Activated T-cell treated with anti-CD3 and anti-CD28 coated beads, Interleukin-2, amount 50 U/mL, for 24 hours (primary cell): ENCODE measurements at regions not wholly inside any gene's neighbourhood (a gene's known extent, or its start where the extent isn't known, plus 50 kb on each side); places are given as distances from the start of the nearest gene placed in this dataset.
"Not testable (repeated sequence)": the region's sequence is repeated elsewhere in the genome, so short reads cannot be mapped to it uniquely, and the experiment has no call there.

Experiments used
- DNase-seq: peaks from one replicate; pipeline ENCODE4 v3.0.0-alpha.2; 2020
- H3K27ac Mint-ChIP-seq: 2 replicates; pipeline ENCODE4 v1.8.0; 2020; ENCODE audit warnings: mild to moderate bottlenecking, mixed read lengths
- H3K27me3 Mint-ChIP-seq: 2 replicates; pipeline ENCODE4 v1.8.0; 2020; ENCODE audit warnings: mixed read lengths
- H3K36me3 Mint-ChIP-seq: 2 replicates; pipeline ENCODE4 v1.8.0; 2020; ENCODE audit warnings: low read depth, mixed read lengths
- H3K4me1 Mint-ChIP-seq: 2 replicates; pipeline ENCODE4 v1.8.0; 2020; ENCODE audit warnings: low read depth, mixed read lengths
- H3K4me3 Mint-ChIP-seq: 2 replicates; pipeline ENCODE4 v1.8.0; 2020; ENCODE audit warnings: mild to moderate bottlenecking, moderate library complexity, mixed read lengths
- H3K9me3 Mint-ChIP-seq: 2 replicates; pipeline ENCODE4 v1.8.0; 2020; ENCODE audit warnings: mixed read lengths

- DNase-seq = no peak
- Mint-ChIP-seq H3K4me3 (no peak overlapping the region), H3K9me3 (peaks cover 12% of the 10 kb centered on the region), H3K4me1 (no peaks in the 10 kb centered on the region), H3K27ac (no peak overlapping the region), H3K36me3 (no peaks in the 10 kb centered on the region), H3K27me3 (no peaks in the 10 kb centered on the region)
Observed at GRCh38 chr5:166724284-166724683, 1567.2 kb upstream of the WWC1 start.

GRCh38 chr5:166725593-166725992 is 1565.9 kb upstream of the WWC1 start:
- no peak overlapping the region for H3K4me3 Mint-ChIP-seq
- H3K36me3 Mint-ChIP-seq = no peaks in the 10 kb centered on the region
- no peaks in the 10 kb centered on the region for H3K27me3 Mint-ChIP-seq
- H3K9me3 Mint-ChIP-seq = peaks cover 8% of the 10 kb centered on the region
- no peak for DNase-seq
- no peaks in the 10 kb centered on the region for H3K4me1 Mint-ChIP-seq
- no peak overlapping the region for H3K27ac Mint-ChIP-seq

GRCh38 chr5:166726406-166726805 is 1565.0 kb upstream of the WWC1 start:
- no peak for DNase-seq
- no peaks in the 10 kb centered on the region for H3K4me1 Mint-ChIP-seq
- no peak overlapping the region for H3K27ac Mint-ChIP-seq
- H3K4me3 Mint-ChIP-seq = no peak overlapping the region
- H3K27me3 Mint-ChIP-seq = no peaks in the 10 kb centered on the region
- H3K9me3 Mint-ChIP-seq = peaks cover 2% of the 10 kb centered on the region
- H3K36me3 Mint-ChIP-seq = no peaks in the 10 kb centered on the region

DNA sequence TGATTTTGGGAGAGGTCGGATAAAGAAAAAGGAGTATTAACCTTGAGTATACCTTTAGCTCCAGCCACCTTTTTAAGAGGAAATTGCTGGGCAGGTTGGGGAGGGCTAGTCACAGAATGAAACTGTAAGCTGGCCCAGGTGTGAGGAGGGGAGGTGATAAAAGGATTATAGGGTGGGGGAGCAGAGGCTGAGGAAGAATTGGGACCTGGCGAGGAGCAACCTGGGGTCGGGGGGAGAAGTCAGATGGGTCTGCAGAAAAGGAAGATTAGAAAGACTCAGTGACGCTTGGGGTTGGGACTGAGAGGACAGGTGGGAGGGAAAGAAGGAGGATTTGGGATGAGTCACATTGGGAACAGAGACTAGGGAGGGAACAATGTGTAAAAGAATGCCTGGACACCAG is 1548.5 kb upstream of the WWC1 start:
- DNase-seq, H3K36me3 Mint-ChIP-seq, H3K27me3 Mint-ChIP-seq, H3K4me1 Mint-ChIP-seq, H3K27ac Mint-ChIP-seq, H3K4me3 Mint-ChIP-seq: not testable (repeated sequence)
- peaks cover 26% of the 10 kb centered on the region for H3K9me3 Mint-ChIP-seq

DNA sequence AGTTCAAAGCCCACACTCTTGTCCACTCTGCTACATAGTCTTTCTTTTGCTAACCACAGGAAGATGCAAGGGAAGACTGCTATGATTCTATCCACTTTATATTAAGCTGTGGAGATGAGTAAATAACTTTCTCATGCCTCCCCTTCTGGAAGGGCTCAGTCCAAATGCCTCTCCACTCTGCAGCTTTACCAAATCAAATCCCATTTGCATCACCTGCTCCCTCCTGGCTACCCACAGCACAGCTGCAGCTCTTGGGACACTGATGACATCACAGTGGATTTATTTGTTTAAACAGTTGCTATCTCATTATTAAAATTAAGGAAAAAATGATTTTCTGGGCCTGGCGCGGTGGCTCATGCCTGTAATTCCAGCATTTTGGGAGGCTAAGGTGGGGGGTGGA is 1544.9 kb upstream of the WWC1 start:
- H3K9me3 Mint-ChIP-seq = peaks cover 18% of the 10 kb centered on the region

DNA sequence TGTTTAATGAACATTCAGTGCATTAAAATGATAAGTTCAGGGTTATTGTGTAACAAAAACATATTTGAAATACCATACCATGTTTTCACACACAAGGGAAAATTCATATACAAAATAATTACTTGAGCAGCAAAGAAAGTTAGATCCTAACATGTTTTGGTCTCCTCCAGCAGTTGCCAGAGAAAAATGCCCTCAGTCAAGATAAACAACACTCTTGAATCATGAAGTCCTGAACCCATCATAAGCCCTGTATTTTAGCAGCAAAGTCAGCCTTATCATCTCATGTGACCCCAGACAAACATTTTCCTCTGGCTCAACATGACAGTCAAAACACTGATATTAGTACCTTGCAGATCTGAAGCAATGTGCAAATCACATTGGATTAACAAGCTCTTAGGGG is 1541.1 kb upstream of the WWC1 start:
- Mint-ChIP-seq H3K4me3 (no peak overlapping the region), H3K9me3 (peaks cover 3% of the 10 kb centered on the region), H3K27ac (no peak overlapping the region), H3K27me3 (no peaks in the 10 kb centered on the region), H3K36me3 (no peaks in the 10 kb centered on the region), H3K4me1 (no peaks in the 10 kb centered on the region)
- DNase-seq = no peak

More for the DNA sequence above, 1544.9 kb upstream of the WWC1 start:
- no peak for DNase-seq
- H3K4me1 Mint-ChIP-seq = no peaks in the 10 kb centered on the region
- H3K36me3 Mint-ChIP-seq = no peaks in the 10 kb centered on the region
- no peaks in the 10 kb centered on the region for H3K27me3 Mint-ChIP-seq
- no peak overlapping the region for H3K4me3 Mint-ChIP-seq
- no peak overlapping the region for H3K27ac Mint-ChIP-seq

GRCh38 chr5:166758151-166758550 is 1533.3 kb upstream of the WWC1 start:
- H3K36me3 Mint-ChIP-seq = no peaks in the 10 kb centered on the region
- H3K4me1 Mint-ChIP-seq = no peaks in the 10 kb centered on the region
- H3K9me3 Mint-ChIP-seq = peaks cover 4% of the 10 kb centered on the region
- H3K27ac Mint-ChIP-seq = no peak overlapping the region
- no peaks in the 10 kb centered on the region for H3K27me3 Mint-ChIP-seq
- no peak overlapping the region for H3K4me3 Mint-ChIP-seq
- DNase-seq = no peak

GRCh38 chr5:166767858-166768257 is 1523.6 kb upstream of the WWC1 start:
- no peaks in the 10 kb centered on the region for H3K36me3 Mint-ChIP-seq
- no peak overlapping the region for H3K4me3 Mint-ChIP-seq
- H3K4me1 Mint-ChIP-seq = no peaks in the 10 kb centered on the region
- no peaks in the 10 kb centered on the region for H3K27me3 Mint-ChIP-seq
- H3K9me3 Mint-ChIP-seq = peaks cover 27% of the 10 kb centered on the region
- no peak overlapping the region for H3K27ac Mint-ChIP-seq
- DNase-seq = no peak

DNA sequence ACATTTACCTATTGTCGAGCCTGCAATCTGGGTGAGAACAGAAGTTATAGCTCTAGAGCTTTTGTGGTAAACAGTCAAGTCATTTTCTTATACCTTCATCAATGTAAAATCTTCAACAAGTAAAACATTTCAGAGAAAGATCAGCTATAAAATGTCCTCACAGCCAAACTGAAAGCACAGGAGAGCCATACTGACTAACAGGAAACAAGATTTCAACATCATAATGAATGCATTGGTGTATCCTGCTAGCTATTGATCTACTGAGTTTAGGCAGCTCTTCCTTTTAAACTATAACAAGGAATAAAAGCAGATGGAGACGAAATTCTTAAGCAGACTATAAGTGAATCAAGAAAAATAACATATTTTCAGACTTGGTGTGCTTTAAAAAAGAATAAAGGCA is 1522.9 kb upstream of the WWC1 start:
- H3K4me1 Mint-ChIP-seq = no peaks in the 10 kb centered on the region
- H3K4me3 Mint-ChIP-seq = no peak overlapping the region
- no peak overlapping the region for H3K27ac Mint-ChIP-seq
- no peaks in the 10 kb centered on the region for H3K27me3 Mint-ChIP-seq
- no peak for DNase-seq
- H3K36me3 Mint-ChIP-seq = no peaks in the 10 kb centered on the region
- H3K9me3 Mint-ChIP-seq = peaks cover 27% of the 10 kb centered on the region

- Mint-ChIP-seq H3K36me3 (no peaks in the 10 kb centered on the region), H3K4me1 (no peaks in the 10 kb centered on the region), H3K27me3 (no peaks in the 10 kb centered on the region), H3K4me3 (no peak overlapping the region), H3K27ac (no peak overlapping the region), H3K9me3 (peaks cover 16% of the 10 kb centered on the region)
- DNase-seq = no peak
Observed at GRCh38 chr5:166772770-166773169, 1518.7 kb upstream of the WWC1 start.

- H3K4me1 Mint-ChIP-seq = no peaks in the 10 kb centered on the region
- no peaks in the 10 kb centered on the region for H3K36me3 Mint-ChIP-seq
- no peak overlapping the region for H3K27ac Mint-ChIP-seq
- no peaks in the 10 kb centered on the region for H3K27me3 Mint-ChIP-seq
- H3K4me3 Mint-ChIP-seq = no peak overlapping the region
- no peak for DNase-seq
- peaks cover 12% of the 10 kb centered on the region for H3K9me3 Mint-ChIP-seq
Observed at GRCh38 chr5:166781737-166782136, 1509.7 kb upstream of the WWC1 start.

- no peak for DNase-seq
- no peaks in the 10 kb centered on the region for H3K27me3 Mint-ChIP-seq
- peaks cover 12% of the 10 kb centered on the region for H3K9me3 Mint-ChIP-seq
- H3K27ac Mint-ChIP-seq = no peak overlapping the region
- no peak overlapping the region for H3K4me3 Mint-ChIP-seq
- H3K36me3 Mint-ChIP-seq = no peaks in the 10 kb centered on the region
- H3K4me1 Mint-ChIP-seq = no peaks in the 10 kb centered on the region
Observed at GRCh38 chr5:166784545-166785078, 1506.8 kb upstream of the WWC1 start.

DNA sequence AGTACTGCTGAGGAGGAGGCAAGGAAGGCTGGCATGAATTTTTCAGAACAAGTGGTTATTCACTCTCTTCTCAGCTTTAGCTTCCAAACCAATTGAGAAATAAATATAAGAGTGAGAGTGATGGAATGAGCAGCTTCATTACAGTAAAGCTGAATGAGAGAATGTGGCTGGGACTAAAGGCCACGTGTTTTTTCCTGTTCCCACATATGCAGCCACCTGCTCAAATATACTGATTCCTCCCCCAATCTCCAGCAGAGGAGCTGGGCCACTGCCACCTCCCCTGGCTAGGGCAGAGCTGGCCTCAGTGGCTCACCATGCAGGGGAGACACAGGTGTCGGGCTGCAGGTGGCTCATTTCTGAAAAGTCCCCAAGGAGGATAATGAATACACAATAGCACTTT is 1505.3 kb upstream of the WWC1 start:
- no peaks in the 10 kb centered on the region for H3K27me3 Mint-ChIP-seq
- H3K9me3 Mint-ChIP-seq = peaks cover 12% of the 10 kb centered on the region
- H3K4me3 Mint-ChIP-seq = no peak overlapping the region
- no peak overlapping the region for H3K27ac Mint-ChIP-seq
- no peaks in the 10 kb centered on the region for H3K4me1 Mint-ChIP-seq
- H3K36me3 Mint-ChIP-seq = no peaks in the 10 kb centered on the region
- no peak for DNase-seq

DNA sequence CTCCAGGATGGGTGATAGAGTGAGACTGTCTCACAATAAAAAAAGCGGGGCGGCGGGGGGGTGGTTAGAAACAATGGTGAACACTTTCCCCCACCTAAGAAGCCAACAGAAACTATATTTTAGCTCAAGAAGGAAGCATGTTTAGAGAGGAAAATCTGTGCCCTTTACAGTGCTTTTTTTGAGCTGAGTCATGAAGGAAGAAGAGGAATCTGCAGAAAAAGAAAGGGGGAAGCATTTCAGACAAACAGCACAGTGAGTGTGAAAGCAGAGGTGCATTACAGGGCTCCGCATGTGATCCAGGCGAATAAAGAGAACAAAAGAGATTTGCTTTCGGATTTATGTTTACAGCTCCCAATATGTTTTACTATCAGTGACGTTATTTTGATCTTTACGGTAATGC is 1504.6 kb upstream of the WWC1 start:
- Mint-ChIP-seq H3K9me3 (peaks cover 12% of the 10 kb centered on the region), H3K27ac (no peak overlapping the region), H3K4me3 (no peak overlapping the region), H3K36me3 (no peaks in the 10 kb centered on the region), H3K4me1 (no peaks in the 10 kb centered on the region), H3K27me3 (no peaks in the 10 kb centered on the region)
- DNase-seq = no peak

GRCh38 chr5:166788050-166788449 is 1503.4 kb upstream of the WWC1 start:
- Mint-ChIP-seq H3K4me1 (no peaks in the 10 kb centered on the region), H3K27ac (no peak overlapping the region), H3K36me3 (no peaks in the 10 kb centered on the region), H3K9me3 (peaks cover 8% of the 10 kb centered on the region), H3K4me3 (no peak overlapping the region), H3K27me3 (no peaks in the 10 kb centered on the region)
- no peak for DNase-seq

DNA sequence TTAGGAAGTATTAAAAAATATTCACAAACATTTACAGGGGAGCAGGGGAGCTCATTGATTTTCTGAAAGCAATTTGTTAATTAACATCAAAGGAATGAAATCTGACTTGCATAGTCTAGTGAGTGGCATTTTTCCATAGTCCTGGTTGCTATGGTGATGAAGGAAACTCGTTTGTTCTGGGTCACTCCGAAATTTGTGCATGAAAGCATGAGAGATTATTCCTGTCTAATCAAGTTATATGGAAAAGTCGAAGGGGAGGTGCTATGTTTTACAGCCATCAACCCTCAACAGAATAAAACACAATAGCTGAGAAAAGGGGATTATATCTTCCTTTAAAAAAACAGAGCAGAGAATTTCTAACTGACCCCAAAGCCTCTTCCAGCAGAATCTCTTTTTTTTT is 1495.7 kb upstream of the WWC1 start:
- DNase-seq = no peak
- no peaks in the 10 kb centered on the region for H3K4me1 Mint-ChIP-seq
- no peaks in the 10 kb centered on the region for H3K27me3 Mint-ChIP-seq
- H3K27ac Mint-ChIP-seq = no peak overlapping the region
- no peaks in the 10 kb centered on the region for H3K36me3 Mint-ChIP-seq
- H3K4me3 Mint-ChIP-seq = no peak overlapping the region
- H3K9me3 Mint-ChIP-seq = peaks cover 7% of the 10 kb centered on the region
